PC-3 (cell line): ENCODE measurements at regions not wholly inside any gene's neighbourhood (a gene's known extent, or its start where the extent isn't known, plus 50 kb on each side); places are given as distances from the start of the nearest gene placed in this dataset.

Source experiments
- EZH2 ChIP-seq: fragments of 300-600 bp; sonication (generic); IDR thresholded peaks from one replicate; pipeline ENCODE4 v1.6.1; 2017; ENCODE audit warnings: antibody characterized with exemption, mild to moderate bottlenecking, low read length; ENCODE audit not compliant: unreplicated experiment
- EZH2phosphoT487 ChIP-seq: fragments of 300-600 bp; sonication (generic); IDR thresholded peaks from 2 replicates; pipeline ENCODE4 v1.6.1; 2018; ENCODE audit warnings: mild to moderate bottlenecking, antibody characterized with exemption, low read length, borderline replicate concordance
- TF ChIP-seq, protein P1 (sequence below): fragments of 300-600 bp; sonication (generic); conservative IDR thresholded peaks from 2 replicates; pipeline ENCODE4 v1.5.1; 2017; ENCODE audit warnings: antibody characterized with exemption, low read depth, mild to moderate bottlenecking, low read length

DNA sequence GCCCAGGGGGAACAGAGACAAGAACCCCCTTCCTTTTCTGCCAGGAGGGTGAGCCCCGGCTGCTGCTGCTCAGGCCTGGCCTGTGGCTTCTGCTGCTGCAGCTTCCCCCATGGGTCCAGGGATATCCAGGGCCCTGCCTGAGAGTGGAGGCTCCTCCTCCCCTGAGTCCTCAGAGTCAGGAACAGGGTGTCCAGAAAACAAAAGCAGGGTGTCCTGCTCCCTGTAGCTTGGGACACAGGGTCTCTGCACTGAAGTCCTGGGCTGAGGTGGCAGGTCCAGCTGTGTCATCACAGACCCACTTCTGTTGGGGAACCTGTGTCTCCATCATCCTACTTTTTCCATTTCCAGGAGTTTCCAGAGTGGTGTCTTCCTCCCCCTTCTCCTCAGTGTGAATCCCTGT is 76.1 kb downstream of the ZNF280B start:
- TF ChIP-seq, protein P1, sequence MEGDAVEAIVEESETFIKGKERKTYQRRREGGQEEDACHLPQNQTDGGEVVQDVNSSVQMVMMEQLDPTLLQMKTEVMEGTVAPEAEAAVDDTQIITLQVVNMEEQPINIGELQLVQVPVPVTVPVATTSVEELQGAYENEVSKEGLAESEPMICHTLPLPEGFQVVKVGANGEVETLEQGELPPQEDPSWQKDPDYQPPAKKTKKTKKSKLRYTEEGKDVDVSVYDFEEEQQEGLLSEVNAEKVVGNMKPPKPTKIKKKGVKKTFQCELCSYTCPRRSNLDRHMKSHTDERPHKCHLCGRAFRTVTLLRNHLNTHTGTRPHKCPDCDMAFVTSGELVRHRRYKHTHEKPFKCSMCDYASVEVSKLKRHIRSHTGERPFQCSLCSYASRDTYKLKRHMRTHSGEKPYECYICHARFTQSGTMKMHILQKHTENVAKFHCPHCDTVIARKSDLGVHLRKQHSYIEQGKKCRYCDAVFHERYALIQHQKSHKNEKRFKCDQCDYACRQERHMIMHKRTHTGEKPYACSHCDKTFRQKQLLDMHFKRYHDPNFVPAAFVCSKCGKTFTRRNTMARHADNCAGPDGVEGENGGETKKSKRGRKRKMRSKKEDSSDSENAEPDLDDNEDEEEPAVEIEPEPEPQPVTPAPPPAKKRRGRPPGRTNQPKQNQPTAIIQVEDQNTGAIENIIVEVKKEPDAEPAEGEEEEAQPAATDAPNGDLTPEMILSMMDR = no peak
- TF ChIP-seq EZH2phosphoT487 (no peak), EZH2 (no peak)
